ENCODE measurements at regions not wholly inside any gene's neighbourhood (a gene's known extent, or its start where the extent isn't known, plus 50 kb on each side); places are given as distances from the start of the nearest gene placed in this dataset.

DNA sequence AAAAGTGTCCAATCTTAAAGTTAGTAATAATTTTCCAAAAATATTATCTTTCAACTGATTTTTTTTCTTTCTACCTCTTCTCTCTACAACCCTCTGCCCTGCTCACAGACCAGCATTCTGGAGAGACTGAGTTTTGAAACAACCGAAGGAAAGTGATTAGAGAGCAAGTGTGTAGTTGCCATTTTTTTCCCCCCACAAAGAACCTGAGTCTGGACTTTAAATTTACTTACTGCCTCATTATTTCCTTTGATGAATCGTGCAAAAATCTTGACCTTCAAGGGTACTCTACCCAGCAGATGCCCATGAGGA is 63.4 kb upstream of the NEUROD1 start:
- no peaks in the 10 kb centered on the region for H3K27me3 Mint-ChIP-seq (ENCODE audit: low read depth)
- no peak for TF ChIP-seq CTCF (IDR thresholded peaks at IDR 0.05; ENCODE audit: unreplicated experiment in 3 of 3)
- H3K36me3 Mint-ChIP-seq (ENCODE audit: low read depth): peaks cover 4% of the 10 kb centered on the region
- H3K27ac Mint-ChIP-seq: peak overlapping the region in 2 of 3 experiments; percentile 11 to 44
- H3K4me1 Mint-ChIP-seq: peaks cover 30% of the 10 kb centered on the region
- H3K9me3 Mint-ChIP-seq: peaks cover 14% of the 10 kb centered on the region
- H3K4me3 Mint-ChIP-seq: no peak overlapping the region

DNA sequence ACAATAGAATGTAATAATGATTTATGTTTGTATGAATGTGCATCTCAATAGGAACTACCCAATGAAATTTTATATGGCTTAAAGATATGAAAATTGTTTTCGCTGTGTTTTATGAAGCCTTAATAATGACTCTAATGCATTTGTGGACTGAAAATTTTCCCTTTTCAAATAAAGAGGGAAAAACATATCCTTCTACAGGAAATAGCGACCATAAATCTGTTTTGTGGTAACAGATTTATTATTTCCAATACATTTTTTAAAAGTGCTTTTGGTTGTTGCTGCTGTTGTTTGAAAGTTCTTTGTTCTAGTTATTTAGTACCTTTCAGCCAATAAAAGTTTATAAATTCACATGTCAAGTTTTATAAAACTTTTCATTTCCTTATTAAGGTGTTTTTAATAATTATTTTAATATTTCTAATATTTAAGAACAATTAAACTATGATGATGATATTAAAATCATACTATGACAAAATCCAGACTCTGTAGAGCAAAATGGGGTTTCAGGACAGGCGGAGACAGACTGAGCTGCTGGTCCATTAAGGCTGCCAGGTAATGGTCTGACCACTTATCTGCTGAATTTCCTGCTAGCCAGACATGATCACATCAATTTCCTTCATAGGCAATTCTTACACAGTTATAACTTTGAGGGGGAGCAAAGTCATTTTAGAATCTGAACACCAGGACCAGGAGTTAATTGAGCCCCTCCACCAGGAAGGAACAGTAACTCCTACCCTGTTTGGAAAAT is 65.7 kb upstream of the NEUROD1 start:
- Mint-ChIP-seq H3K9me3 (peaks cover 25% of the 10 kb centered on the region), H3K27me3 (ENCODE audit: low read depth) (peaks cover 1% of the 10 kb centered on the region), H3K36me3 (ENCODE audit: low read depth) (peaks cover 12% of the 10 kb centered on the region), H3K4me3 (no peak overlapping the region), H3K4me1 (peaks cover 25% of the 10 kb centered on the region), H3K27ac (peak overlapping the region in 2 of 3 experiments; percentile 66 to 86)
- no peak for TF ChIP-seq CTCF (IDR thresholded peaks at IDR 0.05; ENCODE audit: unreplicated experiment in 3 of 3)

DNA sequence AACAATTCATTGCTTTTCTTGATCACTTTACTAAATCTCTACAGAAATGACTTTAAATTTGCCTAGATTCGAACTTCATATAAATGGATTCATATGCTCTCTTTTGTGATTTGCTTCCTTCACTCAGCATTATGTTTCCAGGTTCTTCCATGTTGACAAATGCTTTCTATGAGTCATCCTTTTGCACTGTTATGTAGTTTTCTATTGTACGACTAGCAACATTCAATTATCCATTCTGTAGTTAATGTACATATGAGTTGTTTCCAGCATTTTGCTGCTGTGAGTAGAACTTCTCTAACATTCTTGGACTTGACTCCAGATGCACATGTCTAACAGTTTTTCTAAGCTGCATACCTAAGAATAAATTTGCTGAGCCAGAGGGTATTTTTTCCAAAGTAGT is 66.5 kb upstream of the NEUROD1 start:
- Mint-ChIP-seq H3K27me3 (ENCODE audit: low read depth) (peaks cover 4% of the 10 kb centered on the region), H3K9me3 (peaks cover 27% of the 10 kb centered on the region), H3K27ac (peak overlapping the region in 1 of 3 experiments; percentile 74), H3K4me1 (peaks cover 20% of the 10 kb centered on the region), H3K36me3 (ENCODE audit: low read depth) (peaks cover 13% of the 10 kb centered on the region), H3K4me3 (no peak overlapping the region)
- no peak for TF ChIP-seq CTCF (IDR thresholded peaks at IDR 0.05; ENCODE audit: unreplicated experiment in 3 of 3)

DNA sequence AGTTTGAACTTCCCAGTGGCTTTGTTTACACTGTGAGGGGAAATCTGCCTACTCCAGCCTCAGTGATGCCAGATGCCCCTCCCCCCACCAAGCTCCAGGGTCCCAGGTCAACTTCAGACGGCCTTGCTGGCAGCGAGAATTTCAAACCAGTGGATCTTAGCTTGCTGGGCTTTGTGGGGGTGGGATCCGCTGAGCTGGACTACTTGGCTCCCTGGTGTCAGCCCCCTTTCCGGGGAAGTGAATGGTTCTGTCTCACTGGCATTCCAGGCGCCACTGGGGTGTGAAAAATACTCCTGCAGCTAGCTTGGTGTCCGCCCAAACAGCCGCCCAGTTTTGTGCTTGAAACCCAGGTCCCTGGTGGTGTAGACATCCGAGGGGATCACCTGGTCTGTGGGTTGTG is 70.0 kb upstream of the NEUROD1 start:
- Mint-ChIP-seq H3K27me3 (ENCODE audit: low read depth) (peaks cover 4% of the 10 kb centered on the region), H3K4me1 (peaks cover 9% of the 10 kb centered on the region), H3K9me3 (peaks cover 27% of the 10 kb centered on the region), H3K36me3 (ENCODE audit: low read depth) (peaks cover 13% of the 10 kb centered on the region), H3K4me3 (no peak overlapping the region), H3K27ac (no peak overlapping the region)
- TF ChIP-seq CTCF (IDR thresholded peaks at IDR 0.05; ENCODE audit: unreplicated experiment in 3 of 3): no peak

GRCh38 chr2:181751266-181752030 is 71.1 kb upstream of the NEUROD1 start:
- TF ChIP-seq CTCF (IDR thresholded peaks at IDR 0.05; ENCODE audit: unreplicated experiment in 3 of 3): no peak
- peaks cover 13% of the 10 kb centered on the region for H3K36me3 Mint-ChIP-seq (ENCODE audit: low read depth)
- no peak overlapping the region for H3K4me3 Mint-ChIP-seq
- H3K27me3 Mint-ChIP-seq (ENCODE audit: low read depth): peaks cover 4% of the 10 kb centered on the region
- H3K9me3 Mint-ChIP-seq: peaks cover 27% of the 10 kb centered on the region
- no peak overlapping the region for H3K27ac Mint-ChIP-seq
- peaks cover 9% of the 10 kb centered on the region for H3K4me1 Mint-ChIP-seq

Data from nephron (organoid).